ENCODE measurements at regions not wholly inside any gene's neighbourhood (a gene's known extent, or its start where the extent isn't known, plus 50 kb on each side); places are given as distances from the start of the nearest gene placed in this dataset.

GRCh38 chr2:58560531-58560930 lies 319.4 kb upstream of the FANCL start:
- no peak for TF ChIP-seq CTCF (IDR thresholded peaks at IDR 0.05)
- H3K36me3 ChIP-seq = no peaks in the 10 kb centered on the region
- no peaks in the 10 kb centered on the region for H3K9me3 ChIP-seq
- no peak overlapping the region for H3K27ac ChIP-seq
- peaks cover 0 to 5% (median 0%) of the 10 kb centered on the region in 7 donors for H3K27me3 ChIP-seq
- intact Hi-C loops (cut with DNase I) = no loop called here
- WGBS, 2 donors = 85% methylated on average over 3 of the region's 3 CpGs
- no peaks in the 10 kb centered on the region for H3K4me1 ChIP-seq
- H3K4me3 ChIP-seq = no peak overlapping the region
- ATAC-seq = no peak
- no peak for DNase-seq

- TF ChIP-seq CTCF (IDR thresholded peaks at IDR 0.05) = no peak
- Histone ChIP-seq H3K27ac (no peak overlapping the region), H3K27me3 (peaks cover 0 to 10% (median 0%) of the 10 kb centered on the region in 7 donors), H3K4me3 (no peak overlapping the region), H3K4me1 (no peaks in the 10 kb centered on the region), H3K36me3 (no peaks in the 10 kb centered on the region), H3K9me3 (no peaks in the 10 kb centered on the region)
- ATAC-seq (no peak), DNase-seq (no peak)
- intact Hi-C loops (cut with DNase I) = no loop called here
- WGBS, 2 donors = 61 to 67% methylated on average over 4 of the region's 4 CpGs
Measured at GRCh38 chr2:58558881-58559280, 317.8 kb upstream of the FANCL start.

- Histone ChIP-seq H3K36me3 (no peaks in the 10 kb centered on the region), H3K4me1 (no peaks in the 10 kb centered on the region), H3K9me3 (no peaks in the 10 kb centered on the region), H3K27ac (no peak overlapping the region), H3K27me3 (peaks cover 0 to 10% (median 0%) of the 10 kb centered on the region in 7 donors), H3K4me3 (no peak overlapping the region)
- intact Hi-C loops (cut with DNase I) = no loop called here
- 82 to 93% methylated on average over 6 of the region's 6 CpGs for WGBS, 2 donors
- DNase-seq (no peak), ATAC-seq (no peak)
- no peak for TF ChIP-seq CTCF (IDR thresholded peaks at IDR 0.05)
Measured at GRCh38 chr2:58557176-58557575, 316.1 kb upstream of the FANCL start.

GRCh38 chr2:58553937-58554336 lies 312.8 kb upstream of the FANCL start:
- no peaks in the 10 kb centered on the region for H3K4me1 ChIP-seq
- DNase-seq = no peak
- H3K4me3 ChIP-seq = no peak overlapping the region
- intact Hi-C loops (cut with DNase I) = no loop called here
- H3K9me3 ChIP-seq = no peaks in the 10 kb centered on the region
- no peaks in the 10 kb centered on the region for H3K36me3 ChIP-seq
- H3K27me3 ChIP-seq = peaks cover 0 to 5% (median 0%) of the 10 kb centered on the region in 7 donors
- WGBS, 2 donors = 28% methylated on average over 2 of the region's 2 CpGs
- no peak overlapping the region for H3K27ac ChIP-seq
- peak in 1 of 9 donors; percentile 19 for TF ChIP-seq CTCF (IDR thresholded peaks at IDR 0.05)
- no peak for ATAC-seq

Measured in heart right ventricle (tissue), 16 donors.